DND-41 (cell line): ENCODE measurements at regions not wholly inside any gene's neighbourhood (a gene's known extent, or its start where the extent isn't known, plus 50 kb on each side); places are given as distances from the start of the nearest gene placed in this dataset.

ENCODE experiments used
- EZH2 ChIP-seq: IDR thresholded peaks from 3 replicates; pipeline ENCODE4 v1.6.1; 2012; ENCODE audit warnings: borderline replicate concordance, low read depth, mild to moderate bottlenecking, moderate library complexity, low read length, inconsistent platforms; ENCODE audit not compliant: severe bottlenecking
- TF ChIP-seq, protein P1 (sequence below): IDR thresholded peaks from 2 replicates; pipeline ENCODE4 v1.5.1; 2012; ENCODE audit warnings: borderline replicate concordance, low read length, moderate library complexity, mild to moderate bottlenecking; ENCODE audit not compliant: poor library complexity, severe bottlenecking; ENCODE audit errors: extremely low read depth

DNA sequence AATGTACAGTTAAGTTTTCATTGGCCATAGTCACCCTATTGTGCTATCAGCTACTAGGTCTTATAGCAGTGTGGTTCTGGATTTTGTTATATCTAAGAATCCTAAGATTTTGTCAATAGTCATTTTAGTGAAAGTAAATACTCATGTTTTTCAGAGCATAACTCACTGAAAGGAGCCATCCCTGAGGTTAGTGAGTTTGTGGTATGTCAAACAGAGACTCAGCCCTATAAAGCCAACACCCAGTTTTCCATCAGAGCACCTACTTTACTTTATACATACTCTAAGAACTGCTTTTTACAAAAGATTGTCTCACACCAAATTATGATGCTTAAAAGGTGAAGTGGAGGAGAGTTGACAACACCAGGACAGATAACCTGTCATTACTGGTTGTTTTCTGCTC is 686.3 kb upstream of the LRFN5 start:
- TF ChIP-seq, protein P1, sequence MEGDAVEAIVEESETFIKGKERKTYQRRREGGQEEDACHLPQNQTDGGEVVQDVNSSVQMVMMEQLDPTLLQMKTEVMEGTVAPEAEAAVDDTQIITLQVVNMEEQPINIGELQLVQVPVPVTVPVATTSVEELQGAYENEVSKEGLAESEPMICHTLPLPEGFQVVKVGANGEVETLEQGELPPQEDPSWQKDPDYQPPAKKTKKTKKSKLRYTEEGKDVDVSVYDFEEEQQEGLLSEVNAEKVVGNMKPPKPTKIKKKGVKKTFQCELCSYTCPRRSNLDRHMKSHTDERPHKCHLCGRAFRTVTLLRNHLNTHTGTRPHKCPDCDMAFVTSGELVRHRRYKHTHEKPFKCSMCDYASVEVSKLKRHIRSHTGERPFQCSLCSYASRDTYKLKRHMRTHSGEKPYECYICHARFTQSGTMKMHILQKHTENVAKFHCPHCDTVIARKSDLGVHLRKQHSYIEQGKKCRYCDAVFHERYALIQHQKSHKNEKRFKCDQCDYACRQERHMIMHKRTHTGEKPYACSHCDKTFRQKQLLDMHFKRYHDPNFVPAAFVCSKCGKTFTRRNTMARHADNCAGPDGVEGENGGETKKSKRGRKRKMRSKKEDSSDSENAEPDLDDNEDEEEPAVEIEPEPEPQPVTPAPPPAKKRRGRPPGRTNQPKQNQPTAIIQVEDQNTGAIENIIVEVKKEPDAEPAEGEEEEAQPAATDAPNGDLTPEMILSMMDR, result no peak
- no peak for TF ChIP-seq EZH2
